Suprapubic skin (tissue), 4 donors: ENCODE measurements at regions not wholly inside any gene's neighbourhood (a gene's known extent, or its start where the extent isn't known, plus 50 kb on each side); places are given as distances from the start of the nearest gene placed in this dataset.

Source experiments
- DNase-seq, 2 donors: peaks; one replicate each; pipeline ENCODE4 v3.0.0-alpha.2; 2019; ENCODE audit warnings: low spot score in 2 of 2
- H3K27ac ChIP-seq: fragments of 200-600 bp; sonication (generic); one replicate; pipeline ENCODE4 v1.5.1; 2019
- H3K27me3 ChIP-seq: fragments of 200-600 bp; sonication (generic); one replicate; pipeline ENCODE4 v1.5.1; 2019
- H3K36me3 ChIP-seq: fragments of 200-600 bp; sonication (generic); one replicate; pipeline ENCODE4 v1.5.1; 2019
- H3K4me1 ChIP-seq: fragments of 200-600 bp; sonication (generic); one replicate; pipeline ENCODE4 v1.5.1; 2019
- H3K4me3 ChIP-seq: fragments of 200-600 bp; sonication (generic); one replicate; pipeline ENCODE4 v1.5.1; 2019; ENCODE audit warnings: mild to moderate bottlenecking
- H3K9me3 ChIP-seq: fragments of 200-600 bp; sonication (generic); one replicate; pipeline ENCODE4 v1.5.1; 2019
- EP300 ChIP-seq: sonication (generic); formaldehyde crosslinking; IDR thresholded peaks from one replicate; pipeline ENCODE4 v1.6.1; 2017; ENCODE audit warnings: antibody characterized with exemption
- POLR2A ChIP-seq, 2 donors: fragments of 450-650 bp; IDR thresholded peaks; one replicate each; pipeline ENCODE4 v1.6.1; 2017; ENCODE audit warnings: antibody characterized with exemption in 2 of 2, mild to moderate bottlenecking in 2 of 2, moderate library complexity in 2 of 2
- POLR2AphosphoS5 ChIP-seq, 3 donors: sonication (generic); formaldehyde crosslinking; IDR thresholded peaks; one replicate each; pipeline ENCODE4 v1.6.1; 2017; ENCODE audit warnings: antibody characterized with exemption in 3 of 3
- WGBS: methylation state at CpG from one replicate; pipeline ENCODE4 v1.1.5; 2018; 5-methylcytosine and 5-hydroxymethylcytosine counted together
- TF ChIP-seq, protein P1 (sequence below), 2 donors: fragments of 200-600 bp in 1 of 2; fragments of 450-650 bp in 1 of 2; sonication (generic) in 1 of 2; IDR thresholded peaks; one replicate each; pipeline ENCODE4 v1.5.1; 2016 to 2019; ENCODE audit warnings: antibody characterized with exemption in 2 of 2, mild to moderate bottlenecking in 1 of 2, moderate library complexity in 1 of 2

DNA sequence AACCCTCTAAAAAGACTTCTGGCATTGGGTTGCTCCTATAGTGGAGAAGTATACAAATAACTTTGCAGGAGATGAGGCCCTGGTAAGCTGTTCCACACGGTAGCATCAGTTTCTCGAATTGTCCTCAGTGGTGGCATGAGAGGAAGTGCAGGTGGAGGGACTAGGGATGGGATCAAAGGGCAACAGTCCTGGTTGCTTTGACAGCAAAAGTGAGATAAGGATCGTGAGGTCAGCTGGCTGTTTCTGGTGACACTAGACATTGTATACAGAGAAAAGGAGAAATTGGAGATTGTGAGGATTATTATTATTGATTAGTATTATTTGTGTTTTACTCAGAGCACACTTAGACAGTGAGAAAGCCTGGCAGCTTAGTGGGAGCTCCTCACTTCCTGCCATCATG, 61.3 kb upstream of the EXOC2 start:
- no peak overlapping the region for H3K4me3 ChIP-seq
- no peak overlapping the region for H3K27ac ChIP-seq
- H3K27me3 ChIP-seq, result no peaks in the 10 kb centered on the region
- WGBS, result 86% methylated on average over 3 of the region's 3 CpGs
- H3K4me1 ChIP-seq, result no peaks in the 10 kb centered on the region
- H3K36me3 ChIP-seq, result no peaks in the 10 kb centered on the region
- no peak for TF ChIP-seq POLR2AphosphoS5 (IDR thresholded peaks at IDR 0.05)
- TF ChIP-seq EP300, result no peak
- TF ChIP-seq, protein P1, sequence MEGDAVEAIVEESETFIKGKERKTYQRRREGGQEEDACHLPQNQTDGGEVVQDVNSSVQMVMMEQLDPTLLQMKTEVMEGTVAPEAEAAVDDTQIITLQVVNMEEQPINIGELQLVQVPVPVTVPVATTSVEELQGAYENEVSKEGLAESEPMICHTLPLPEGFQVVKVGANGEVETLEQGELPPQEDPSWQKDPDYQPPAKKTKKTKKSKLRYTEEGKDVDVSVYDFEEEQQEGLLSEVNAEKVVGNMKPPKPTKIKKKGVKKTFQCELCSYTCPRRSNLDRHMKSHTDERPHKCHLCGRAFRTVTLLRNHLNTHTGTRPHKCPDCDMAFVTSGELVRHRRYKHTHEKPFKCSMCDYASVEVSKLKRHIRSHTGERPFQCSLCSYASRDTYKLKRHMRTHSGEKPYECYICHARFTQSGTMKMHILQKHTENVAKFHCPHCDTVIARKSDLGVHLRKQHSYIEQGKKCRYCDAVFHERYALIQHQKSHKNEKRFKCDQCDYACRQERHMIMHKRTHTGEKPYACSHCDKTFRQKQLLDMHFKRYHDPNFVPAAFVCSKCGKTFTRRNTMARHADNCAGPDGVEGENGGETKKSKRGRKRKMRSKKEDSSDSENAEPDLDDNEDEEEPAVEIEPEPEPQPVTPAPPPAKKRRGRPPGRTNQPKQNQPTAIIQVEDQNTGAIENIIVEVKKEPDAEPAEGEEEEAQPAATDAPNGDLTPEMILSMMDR (IDR thresholded peaks at IDR 0.05), result no peak
- TF ChIP-seq POLR2A (IDR thresholded peaks at IDR 0.05), result no peak
- no peak for DNase-seq
- H3K9me3 ChIP-seq, result no peaks in the 10 kb centered on the region

DNA sequence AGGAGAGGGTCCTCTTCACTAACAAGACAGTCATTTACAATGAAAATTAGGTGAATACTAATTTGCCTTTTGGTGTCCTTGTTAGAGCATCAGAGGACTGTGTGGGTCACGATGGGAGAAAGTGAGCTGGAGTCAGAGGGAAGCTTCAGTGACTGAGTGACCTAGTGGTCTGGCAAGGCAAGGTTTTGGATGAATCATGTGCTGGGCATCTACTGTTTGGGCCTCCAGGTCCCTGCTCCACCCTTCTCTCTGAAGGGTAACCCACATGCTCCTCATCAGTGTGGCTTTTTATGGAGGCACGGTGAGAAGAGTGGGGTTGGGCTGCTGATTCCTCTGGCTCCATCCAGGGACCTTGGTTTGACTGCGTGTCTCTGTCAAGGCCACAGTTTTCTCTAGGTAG, 60.5 kb upstream of the EXOC2 start:
- H3K9me3 ChIP-seq, result no peaks in the 10 kb centered on the region
- no peak overlapping the region for H3K4me3 ChIP-seq
- H3K36me3 ChIP-seq, result no peaks in the 10 kb centered on the region
- no peak for DNase-seq
- TF ChIP-seq POLR2A (IDR thresholded peaks at IDR 0.05), result no peak
- TF ChIP-seq EP300, result no peak
- TF ChIP-seq, protein P1 (IDR thresholded peaks at IDR 0.05), result no peak
- no peak for TF ChIP-seq POLR2AphosphoS5 (IDR thresholded peaks at IDR 0.05)
- WGBS, result 85% methylated on average over 3 of the region's 3 CpGs
- no peaks in the 10 kb centered on the region for H3K4me1 ChIP-seq
- no peaks in the 10 kb centered on the region for H3K27me3 ChIP-seq
- no peak overlapping the region for H3K27ac ChIP-seq

DNA sequence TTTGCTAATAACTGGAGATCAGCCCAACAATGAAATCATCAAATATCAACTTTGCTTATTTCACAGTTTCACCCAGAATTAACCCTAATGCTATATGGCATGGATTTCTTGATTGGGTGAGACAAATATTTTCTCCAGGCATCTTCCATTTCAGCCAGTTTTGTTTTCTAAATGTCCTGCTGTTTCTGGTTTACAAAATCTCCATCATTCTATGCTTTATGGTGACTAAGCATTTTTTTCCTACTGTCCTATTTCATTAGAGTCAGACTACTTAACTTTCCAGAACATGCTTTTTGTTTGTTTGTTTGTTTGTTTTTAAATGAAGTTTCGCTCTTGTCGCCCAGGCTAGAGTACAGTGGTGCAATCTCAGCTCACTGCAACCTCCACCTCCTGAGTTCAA, 59.5 kb upstream of the EXOC2 start:
- Histone ChIP-seq H3K9me3 (no peaks in the 10 kb centered on the region), H3K4me1 (no peaks in the 10 kb centered on the region), H3K27ac (no peak overlapping the region), H3K36me3 (no peaks in the 10 kb centered on the region), H3K27me3 (no peaks in the 10 kb centered on the region), H3K4me3 (no peak overlapping the region)
- WGBS, result 90% methylated on average over 2 of the region's 2 CpGs
- DNase-seq, result no peak
- TF ChIP-seq EP300 (no peak), POLR2AphosphoS5 (IDR thresholded peaks at IDR 0.05) (no peak), POLR2A (IDR thresholded peaks at IDR 0.05) (no peak)
- TF ChIP-seq, protein P1 (IDR thresholded peaks at IDR 0.05), result no peak

DNA sequence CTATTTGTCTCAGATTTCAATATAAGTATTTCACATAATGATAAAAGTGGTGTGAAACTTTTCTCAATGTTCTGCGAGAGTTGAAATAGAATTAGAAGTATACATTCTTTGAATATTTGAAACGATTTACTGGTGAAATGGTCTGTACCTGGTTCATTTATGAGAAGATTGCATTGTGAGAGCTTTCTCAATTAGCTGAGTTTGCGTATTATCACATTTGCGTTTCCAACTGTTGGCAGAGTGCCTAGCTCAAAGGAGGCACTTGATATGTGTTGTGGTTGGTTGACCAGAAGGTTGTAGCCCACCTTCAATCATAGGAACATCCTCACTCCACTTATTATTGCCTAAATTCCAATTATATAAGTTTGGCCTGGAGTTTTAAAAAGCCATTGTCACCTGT, 58.8 kb upstream of the EXOC2 start:
- Histone ChIP-seq H3K4me3 (no peak overlapping the region), H3K27ac (no peak overlapping the region), H3K27me3 (no peaks in the 10 kb centered on the region), H3K9me3 (no peaks in the 10 kb centered on the region), H3K4me1 (no peaks in the 10 kb centered on the region), H3K36me3 (no peaks in the 10 kb centered on the region)
- 74% methylated on average over 4 of the region's 4 CpGs for WGBS
- no peak for DNase-seq
- no peak for TF ChIP-seq POLR2AphosphoS5 (IDR thresholded peaks at IDR 0.05)

DNA sequence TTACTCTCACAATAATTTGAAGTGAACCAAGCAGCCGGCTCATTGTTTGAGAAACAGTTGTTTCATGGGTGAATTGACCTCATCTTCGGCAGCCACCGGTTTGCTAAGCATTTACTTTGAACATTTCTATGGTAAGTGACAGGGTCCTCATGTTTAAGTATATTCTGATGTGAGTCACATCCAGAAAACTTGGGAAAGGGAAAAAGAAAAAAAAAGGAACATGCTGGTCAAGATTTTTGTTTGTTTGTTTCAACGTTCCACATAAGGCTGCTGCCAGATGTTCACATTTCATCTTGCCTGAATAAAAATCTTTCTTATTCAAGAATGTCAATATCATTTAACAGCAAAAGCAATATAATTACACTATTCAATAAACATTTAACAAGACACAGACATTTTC, 55.0 kb upstream of the EXOC2 start:
- Histone ChIP-seq H3K4me3 (no peak overlapping the region), H3K4me1 (no peaks in the 10 kb centered on the region), H3K27ac (no peak overlapping the region), H3K36me3 (no peaks in the 10 kb centered on the region), H3K27me3 (no peaks in the 10 kb centered on the region), H3K9me3 (no peaks in the 10 kb centered on the region)
- TF ChIP-seq POLR2AphosphoS5 (IDR thresholded peaks at IDR 0.05) (no peak), EP300 (no peak), POLR2A (IDR thresholded peaks at IDR 0.05) (no peak)
- TF ChIP-seq, protein P1 (IDR thresholded peaks at IDR 0.05), result no peak
- WGBS, result 58% methylated on average over 4 of the region's 4 CpGs
- no peak for DNase-seq

DNA sequence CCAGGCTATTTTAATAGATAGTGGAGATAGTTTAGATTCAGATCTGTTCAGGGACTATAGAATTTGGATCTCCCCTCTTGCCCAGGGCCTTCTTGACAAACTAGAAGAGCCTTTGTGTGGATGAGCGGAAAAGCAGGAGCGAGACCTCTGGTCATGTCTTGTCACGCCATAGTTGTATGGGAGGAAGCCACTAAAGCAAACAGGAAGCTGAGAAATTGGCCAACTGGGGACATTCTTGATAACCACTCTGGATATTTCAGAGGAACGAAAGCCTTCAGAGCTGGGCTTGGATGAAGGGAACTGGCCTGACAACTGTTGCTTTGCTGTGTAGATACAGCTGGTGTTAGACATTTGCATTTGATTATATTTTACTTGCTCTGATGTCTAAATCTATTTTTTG, 54.1 kb upstream of the EXOC2 start:
- H3K27me3 ChIP-seq, result no peaks in the 10 kb centered on the region
- no peaks in the 10 kb centered on the region for H3K36me3 ChIP-seq
- H3K4me3 ChIP-seq, result no peak overlapping the region
- H3K9me3 ChIP-seq, result no peaks in the 10 kb centered on the region
- WGBS, result 75% methylated on average over 4 of the region's 4 CpGs
- no peak for TF ChIP-seq EP300
- no peak for TF ChIP-seq POLR2A (IDR thresholded peaks at IDR 0.05)
- TF ChIP-seq, protein P1 (IDR thresholded peaks at IDR 0.05), result no peak
- no peak for TF ChIP-seq POLR2AphosphoS5 (IDR thresholded peaks at IDR 0.05)
- no peak for DNase-seq
- H3K4me1 ChIP-seq, result no peaks in the 10 kb centered on the region
- no peak overlapping the region for H3K27ac ChIP-seq
